ENCODE measurements at regions not wholly inside any gene's neighbourhood (a gene's known extent, or its start where the extent isn't known, plus 50 kb on each side); places are given as distances from the start of the nearest gene placed in this dataset.

DNA sequence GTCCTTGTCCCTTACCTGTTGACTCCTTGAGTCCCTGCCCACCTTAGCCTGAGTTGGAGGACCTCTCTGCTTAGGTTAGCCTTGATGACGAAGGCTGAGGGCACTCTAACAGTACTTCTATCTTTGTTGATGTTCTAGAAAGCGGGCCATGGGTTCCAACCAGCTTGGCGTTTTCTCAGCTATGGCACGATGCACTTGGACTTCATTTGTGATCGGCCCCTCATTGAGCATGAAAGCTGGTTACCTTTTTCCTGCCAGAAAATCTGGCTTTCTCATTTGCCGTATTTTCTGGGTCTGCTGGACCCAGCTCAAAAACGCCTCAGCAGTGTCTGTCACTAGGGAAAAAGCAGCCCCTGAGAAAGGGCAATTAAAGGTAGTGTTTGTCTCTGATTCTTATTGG is 290.8 kb downstream of the EMP1 start:
- no peak for DNase-seq

- DNase-seq: no peak
Observed at GRCh38 chr12:13486794-13487193, 290.3 kb downstream of the EMP1 start.

GRCh38 chr12:13478650-13479181 is 282.2 kb downstream of the EMP1 start:
- no peak for DNase-seq

DNA sequence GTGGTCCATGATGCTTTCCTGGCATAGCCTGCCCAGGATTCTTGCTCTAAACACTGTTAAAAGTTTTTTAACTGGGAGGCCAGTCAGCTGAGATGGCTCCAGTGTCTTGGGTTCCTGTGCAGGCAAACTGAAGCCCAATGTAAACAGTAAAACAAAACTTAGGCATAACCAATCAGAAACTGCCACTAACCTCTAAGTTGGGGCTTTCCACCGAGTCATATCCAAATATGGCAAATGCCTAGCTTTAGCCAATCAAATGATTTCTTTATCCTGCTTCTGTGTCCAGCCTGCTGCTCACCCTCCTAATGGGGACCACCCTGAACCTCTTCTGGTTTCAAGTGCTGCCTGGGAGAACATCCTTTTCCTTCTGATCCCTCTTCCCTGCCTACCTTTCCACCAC is 277.9 kb downstream of the EMP1 start:
- no peak for DNase-seq

DNA sequence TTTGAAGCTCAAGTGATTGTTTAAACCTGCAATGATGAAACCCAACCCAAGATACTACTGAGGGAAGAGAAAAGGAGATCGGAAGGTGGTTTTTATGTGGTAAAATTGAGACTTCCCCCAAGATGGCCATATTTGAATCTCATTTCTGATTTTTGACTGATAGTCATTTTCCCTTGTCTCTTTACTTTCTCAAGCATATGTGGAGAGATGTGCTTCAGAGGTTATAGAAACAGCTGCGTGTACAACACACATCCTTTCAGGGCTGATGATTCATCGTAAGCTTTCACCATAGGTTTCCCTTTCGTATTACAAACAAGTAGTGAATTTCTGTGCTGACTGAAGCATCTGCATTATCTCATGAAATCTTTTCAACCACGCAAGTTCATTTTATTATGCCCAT is 276.2 kb downstream of the EMP1 start:
- no peak for DNase-seq

DNA sequence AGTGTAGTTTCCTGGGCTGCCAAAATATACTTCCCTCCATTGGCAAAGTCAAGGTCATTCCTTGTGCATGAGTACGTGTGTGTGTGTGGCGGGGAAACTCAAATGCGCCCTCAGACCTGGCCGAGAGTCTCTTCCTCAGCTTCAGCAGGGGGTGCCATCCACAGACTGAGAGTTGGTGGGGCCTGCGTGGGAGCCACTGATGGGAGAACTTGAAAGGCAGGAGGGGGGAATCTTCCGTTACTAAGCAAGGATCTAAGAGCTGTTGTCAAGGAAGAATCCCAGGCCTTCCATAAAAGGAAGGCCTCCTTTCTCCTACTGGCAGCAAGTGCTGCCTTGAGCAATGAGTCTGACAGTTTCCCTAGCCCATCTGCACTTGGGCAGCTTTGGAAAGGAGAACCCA is 274.9 kb downstream of the EMP1 start:
- no peak for DNase-seq

DNA sequence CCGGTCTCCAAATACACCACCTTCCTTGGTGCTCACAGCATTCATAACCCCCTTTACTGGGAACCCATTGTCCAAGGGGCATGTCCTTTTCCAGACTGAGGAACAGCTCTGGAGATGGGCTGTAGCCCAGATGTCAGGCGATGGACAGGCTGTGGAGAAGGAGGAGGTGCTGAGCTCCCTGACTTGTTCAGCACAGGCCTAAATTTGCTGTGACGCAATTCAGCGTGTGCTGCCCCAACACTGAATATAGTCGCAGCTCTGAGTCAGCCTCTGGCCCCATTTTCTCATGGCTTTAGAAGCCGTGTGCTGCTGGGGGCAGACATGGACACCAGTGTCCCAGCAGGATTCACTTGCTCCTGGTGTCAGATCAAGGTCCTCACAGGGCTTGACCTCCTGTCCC is 269.1 kb downstream of the EMP1 start:
- no peak for DNase-seq

- DNase-seq: no peak
Observed at GRCh38 chr12:13463189-13463588, 266.7 kb downstream of the EMP1 start.

DNA sequence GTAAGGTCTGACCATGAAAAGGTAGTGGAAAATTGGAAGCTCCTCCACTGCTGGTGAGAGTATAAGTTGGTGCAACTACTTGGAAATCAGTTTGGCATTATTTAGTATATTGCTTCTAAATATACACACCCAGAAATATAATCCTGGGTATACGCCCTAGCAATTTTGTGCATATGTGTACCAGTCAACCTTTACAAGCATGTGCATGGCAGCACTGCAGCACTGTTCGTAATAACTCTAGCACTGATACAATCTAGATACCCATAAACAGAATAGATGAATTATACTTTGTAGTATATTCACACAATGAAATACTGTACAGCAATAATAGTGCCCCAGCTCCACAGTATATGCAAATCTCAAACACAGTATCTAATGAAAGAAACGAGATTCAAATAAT is 265.9 kb downstream of the EMP1 start:
- DNase-seq: no peak

GRCh38 chr12:13455778-13456144 is 259.2 kb downstream of the EMP1 start:
- DNase-seq: no peak

GRCh38 chr12:13454991-13455777 is 258.7 kb downstream of the EMP1 start:
- no peak for DNase-seq

- no peak for DNase-seq
Observed at GRCh38 chr12:13452955-13453570, 256.5 kb downstream of the EMP1 start.

GRCh38 chr12:13451776-13452175 is 255.2 kb downstream of the EMP1 start:
- DNase-seq: no peak

DNA sequence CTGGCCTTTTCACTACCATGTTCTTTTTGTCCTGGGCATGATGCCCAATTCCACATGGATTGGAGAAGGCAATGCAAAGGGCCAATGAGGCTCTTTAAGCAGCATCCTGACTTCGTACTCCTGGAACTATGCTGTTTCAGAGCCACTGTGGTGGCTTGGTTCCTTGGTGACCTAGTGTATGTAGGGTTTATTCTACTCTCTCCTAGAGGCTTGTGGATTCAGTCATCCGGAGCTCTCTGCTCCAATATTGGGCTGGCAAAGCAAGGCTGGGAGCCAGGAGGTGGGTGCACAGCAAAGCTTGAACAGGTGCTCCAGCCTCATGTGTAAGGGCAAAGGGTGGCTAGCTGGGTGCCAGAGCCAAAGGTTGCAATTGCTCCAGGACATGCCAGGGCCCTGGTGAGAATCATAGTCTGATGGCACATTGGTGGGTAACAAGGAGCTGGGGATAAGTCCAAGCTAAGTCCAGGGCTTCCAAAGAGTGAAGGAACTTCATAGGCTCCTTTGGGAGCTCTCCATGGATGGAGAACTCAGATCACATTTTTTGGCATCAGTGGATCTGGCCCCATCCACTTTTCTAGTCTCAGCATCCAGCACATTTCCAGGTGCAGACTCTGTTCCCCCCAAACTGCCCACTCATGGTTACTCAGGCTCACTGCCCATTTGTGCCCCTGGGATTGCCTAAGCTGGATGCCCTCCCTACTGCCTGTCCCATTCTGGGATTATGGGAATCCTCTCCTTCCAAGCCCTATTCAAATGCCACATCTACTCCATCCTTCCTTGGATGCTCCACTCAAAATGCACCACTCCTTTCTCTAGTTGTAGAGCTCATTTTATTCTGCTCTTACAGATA is 253.9 kb downstream of the EMP1 start:
- DNase-seq: no peak

GRCh38 chr12:13444076-13444475 is 247.6 kb downstream of the EMP1 start:
- no peak for DNase-seq

DNA sequence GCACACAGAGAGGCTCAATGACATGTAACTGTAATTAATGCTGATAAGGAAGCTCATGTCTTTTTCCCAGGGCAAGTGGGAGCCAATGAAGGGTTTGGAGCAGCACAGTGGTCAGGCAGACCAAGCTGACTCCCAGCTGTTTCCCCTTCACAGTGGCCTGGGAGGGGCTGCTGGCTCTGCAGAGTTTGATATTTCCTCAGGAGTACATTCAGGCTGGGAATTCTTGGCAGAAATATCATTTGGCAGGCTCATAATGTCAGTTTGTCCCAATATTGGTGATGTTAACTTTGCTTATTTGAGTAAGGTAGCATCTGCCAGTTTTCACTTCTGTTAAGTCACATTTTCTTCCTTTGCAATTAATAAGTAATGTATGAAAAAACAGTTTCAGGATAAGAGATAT is 247.0 kb downstream of the EMP1 start:
- DNase-seq: no peak

GRCh38 chr12:13443028-13443427 is 246.5 kb downstream of the EMP1 start:
- no peak for DNase-seq

DNA sequence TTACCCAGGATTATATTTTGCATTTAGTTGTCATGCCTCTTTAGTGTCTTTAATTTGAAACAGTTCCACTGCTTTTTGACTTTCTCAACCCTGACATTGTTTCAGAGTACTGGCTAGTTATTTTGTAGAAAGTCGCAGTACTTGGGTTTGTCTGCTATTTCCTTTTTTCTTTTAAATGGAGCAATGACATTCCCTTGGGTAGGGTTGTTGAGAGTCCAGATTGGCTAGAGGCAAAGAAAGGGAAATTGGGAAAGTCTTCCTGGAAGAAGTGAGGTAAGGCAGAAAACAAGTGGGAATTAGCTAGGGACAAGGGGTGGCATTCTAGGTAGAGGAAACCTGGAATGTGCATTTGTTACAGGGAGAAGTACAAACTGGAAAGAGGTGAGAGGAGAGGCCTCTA is 245.9 kb downstream of the EMP1 start:
- no peak for DNase-seq

- DNase-seq: no peak
Observed at GRCh38 chr12:13440844-13441243, 244.3 kb downstream of the EMP1 start.

GRCh38 chr12:13437541-13437940 is 241.0 kb downstream of the EMP1 start:
- DNase-seq: no peak

DNA sequence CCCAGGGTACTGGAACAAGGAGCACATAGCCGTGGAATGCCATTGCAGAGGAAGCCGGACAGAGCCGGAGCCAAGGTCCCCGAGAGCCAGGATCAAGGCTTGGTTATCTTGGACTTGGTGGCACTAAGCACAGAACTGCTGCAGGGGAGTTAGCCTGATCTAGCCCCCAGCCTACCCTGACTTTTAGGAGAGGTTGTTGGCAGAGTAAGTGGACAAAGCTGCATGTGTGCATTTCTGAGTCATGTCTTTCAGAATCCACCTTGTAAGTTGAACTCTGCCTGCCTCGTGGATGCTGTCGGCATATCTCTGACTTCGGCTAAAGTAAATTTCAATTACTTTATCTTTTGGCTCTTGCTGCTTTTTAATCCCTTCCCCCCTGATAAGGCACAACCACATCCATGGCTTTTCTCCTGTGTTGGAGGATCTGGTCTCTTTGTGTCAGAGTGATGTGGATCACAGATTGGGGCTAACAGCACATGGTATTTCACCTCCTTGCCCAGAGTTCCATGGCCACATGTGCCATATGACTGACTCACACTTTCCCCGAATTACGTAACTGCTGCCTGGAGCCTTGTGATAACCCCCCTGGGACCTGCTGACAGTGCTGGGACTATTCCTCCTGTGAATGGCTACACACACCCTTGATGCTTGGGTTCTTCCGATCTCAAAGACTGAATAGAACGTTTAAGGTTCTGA is 240.3 kb downstream of the EMP1 start:
- DNase-seq: no peak

DNA sequence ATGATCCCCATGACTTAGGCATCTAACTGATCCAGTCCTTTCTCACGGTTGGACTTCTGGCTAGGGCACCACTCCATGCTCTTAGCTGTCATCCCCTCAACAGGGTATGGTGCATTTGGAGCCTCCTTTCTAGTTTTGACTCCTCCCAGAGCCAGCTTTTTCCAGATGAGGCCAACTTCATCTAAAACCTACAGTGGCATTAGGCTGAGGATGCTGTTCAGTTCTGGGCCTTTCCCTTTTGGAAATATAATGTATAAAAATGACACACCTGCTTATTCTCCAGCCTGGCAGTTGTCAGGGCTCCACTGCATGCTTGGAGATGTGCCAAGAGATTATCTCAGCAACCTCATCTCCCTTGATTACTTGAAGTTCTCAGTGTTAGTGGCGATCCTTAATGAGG is 239.7 kb downstream of the EMP1 start:
- DNase-seq: no peak
